Adrenal gland (tissue), 9 donors: ENCODE measurements at regions not wholly inside any gene's neighbourhood (a gene's known extent, or its start where the extent isn't known, plus 50 kb on each side); places are given as distances from the start of the nearest gene placed in this dataset.
"Not testable (repeated sequence)": the region's sequence is repeated elsewhere in the genome, so short reads cannot be mapped to it uniquely, and the experiment has no call there.

ENCODE experiments used
- DNase-seq, 7 donors: peaks; one replicate each; pipeline ENCODE4 v3.0.0-alpha.2; 2019 to 2020
- H3K27ac ChIP-seq, 5 donors: fragments of 200-600 bp; sonication (generic) in 4 of 5; 1 replicate in 3 of 5; 2 replicates in 2 of 5; pipeline versions ENCODE4 v1.5.1 to v1.8.0; 2016 to 2020; ENCODE audit warnings: mild to moderate bottlenecking in 1 of 5
- H3K27me3 ChIP-seq: fragments of 200-600 bp; 2 replicates; pipeline ENCODE4 v1.8.0; 2021
- H3K36me3 ChIP-seq, 2 donors: fragments of 200-600 bp; replicated peaks in 1 of 2; 1 replicate in 1 of 2; 2 replicates in 1 of 2; pipeline versions ENCODE4 v1.5.1 to v1.8.0; 2018 to 2022
- H3K4me1 ChIP-seq, 2 donors: fragments of 200-600 bp; replicated peaks in 1 of 2; 1 replicate in 1 of 2; 2 replicates in 1 of 2; pipeline versions ENCODE4 v1.5.1 to v1.8.0; 2018 to 2021
- H3K4me3 ChIP-seq, 4 donors: fragments of 200-600 bp; sonication (generic) in 3 of 4; one replicate each; pipeline ENCODE4 v1.5.1; 2016 to 2018
- H3K9me3 ChIP-seq, 3 donors: fragments of 200-600 bp; sonication (generic) in 1 of 3; replicated peaks in 1 of 3; 1 replicate in 2 of 3; 2 replicates in 1 of 3; pipeline versions ENCODE4 v1.5.1 to v1.8.0; 2016 to 2021
- CTCF ChIP-seq, 6 experiments: fragments of 450-650 bp in 4 of 6; fragments of 200-600 bp in 2 of 6; sonication (generic) in 1 of 6; IDR thresholded peaks; 1 replicate in 5 of 6; 2 replicates in 1 of 6; pipeline versions ENCODE4 v1.5.1 to v1.8.0; 2016 to 2021; ENCODE audit warnings: antibody characterized with exemption in 6 of 6, mild to moderate bottlenecking in 2 of 6, moderate library complexity in 1 of 6
- POLR2A ChIP-seq, 2 donors: fragments of 450-650 bp; IDR thresholded peaks; one replicate each; pipeline ENCODE4 v1.6.1; 2017; ENCODE audit warnings: antibody characterized with exemption in 2 of 2, mild to moderate bottlenecking in 2 of 2, moderate library complexity in 1 of 2
- WGBS, 4 donors: extraction: QIAGEN DNeasy Blood & Tissue Kit in 2 of 4; methylation state at CpG; one replicate each; pipeline versions ENCODE4 v1.1.5 to v1.1.7; 2013 to 2017; 5-methylcytosine and 5-hydroxymethylcytosine counted together
- intact Hi-C, 2 donors: fragments of 100-400 bp; cut with DNase I; formaldehyde crosslinking; loops; one replicate each; pipeline versions ENCODE4 v1.14.1 to v1.15.0; 2022 to 2023
- donor health status: healthy with polysubstance abuse.
- donor health status: Bipolar disorder and iron deficiency.
- donor health status: DM: yes; HTN: yes; CAD: no.
- donor health status: DM: no; HTN: no; CAD: no.
- donor health status: DM: no; HTN: no; CAD: no.

GRCh38 chr12:46659824-46660223 is 166.0 kb downstream of the SLC38A4 start:
- intact Hi-C loops, result loop anchor here in 1 of 2 donors (5.0 kb wide), 1 partner anchor 288 kb away; the partner anchor contains the start of gene SLC38A2
- no peaks in the 10 kb centered on the region for H3K9me3 ChIP-seq
- no peak for DNase-seq
- H3K4me1 ChIP-seq, result peaks cover 0 to 44% of the 10 kb centered on the region in 2 donors
- no peak for TF ChIP-seq POLR2A (IDR thresholded peaks at IDR 0.05)
- TF ChIP-seq CTCF (IDR thresholded peaks at IDR 0.05), result no peak
- H3K4me3 ChIP-seq, result no peak overlapping the region
- H3K27me3 ChIP-seq, result no peaks in the 10 kb centered on the region
- no peaks in the 10 kb centered on the region for H3K36me3 ChIP-seq
- WGBS, 4 donors, result 53 to 58% (median 56%) methylated on average over 4 of the region's 4 CpGs
- H3K27ac ChIP-seq, result peak overlapping the region in 2 of 5 donors; percentile 35 to 45

DNA sequence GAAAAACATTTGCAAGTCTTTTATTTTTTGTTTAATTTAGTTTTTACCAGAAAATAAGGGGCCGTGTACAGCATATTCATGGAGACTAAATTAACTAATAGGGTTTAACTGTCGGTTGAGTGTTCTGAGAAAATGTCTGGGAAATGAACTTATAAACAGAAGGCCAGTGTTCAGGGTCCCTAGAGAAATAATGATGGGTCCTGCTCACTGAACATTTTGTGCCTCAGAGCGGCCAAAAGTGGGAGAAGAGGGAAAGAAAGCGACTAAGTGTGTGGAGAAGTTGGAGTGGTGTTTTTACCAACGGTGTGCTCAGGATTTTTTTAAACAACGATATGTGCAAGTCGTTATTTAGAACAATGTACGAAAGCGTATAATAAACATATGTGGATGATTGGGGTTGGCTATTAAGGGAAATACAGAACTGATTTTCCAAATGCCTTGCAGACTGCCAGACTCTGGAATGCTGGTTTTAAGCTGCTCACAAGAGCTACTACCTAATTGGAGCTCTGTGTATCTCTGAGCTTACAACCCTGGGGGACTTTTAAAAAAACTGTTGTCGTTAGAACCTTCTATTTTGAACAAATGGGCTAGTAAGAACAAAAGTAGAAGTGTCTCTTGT is 166.7 kb downstream of the SLC38A4 start:
- Histone ChIP-seq H3K4me3 (no peak overlapping the region), H3K4me1 (peaks cover 0 to 38% of the 10 kb centered on the region in 2 donors), H3K27me3 (no peaks in the 10 kb centered on the region), H3K36me3 (no peaks in the 10 kb centered on the region), H3K9me3 (no peaks in the 10 kb centered on the region), H3K27ac (peak overlapping the region in 1 of 5 donors; percentile 45)
- TF ChIP-seq POLR2A (IDR thresholded peaks at IDR 0.05) (no peak), CTCF (IDR thresholded peaks at IDR 0.05) (no peak)
- 78 to 81% (median 80%) methylated on average over 10 of the region's 10 CpGs for WGBS, 4 donors
- intact Hi-C loops, result no loop called here
- DNase-seq, result no peak

DNA sequence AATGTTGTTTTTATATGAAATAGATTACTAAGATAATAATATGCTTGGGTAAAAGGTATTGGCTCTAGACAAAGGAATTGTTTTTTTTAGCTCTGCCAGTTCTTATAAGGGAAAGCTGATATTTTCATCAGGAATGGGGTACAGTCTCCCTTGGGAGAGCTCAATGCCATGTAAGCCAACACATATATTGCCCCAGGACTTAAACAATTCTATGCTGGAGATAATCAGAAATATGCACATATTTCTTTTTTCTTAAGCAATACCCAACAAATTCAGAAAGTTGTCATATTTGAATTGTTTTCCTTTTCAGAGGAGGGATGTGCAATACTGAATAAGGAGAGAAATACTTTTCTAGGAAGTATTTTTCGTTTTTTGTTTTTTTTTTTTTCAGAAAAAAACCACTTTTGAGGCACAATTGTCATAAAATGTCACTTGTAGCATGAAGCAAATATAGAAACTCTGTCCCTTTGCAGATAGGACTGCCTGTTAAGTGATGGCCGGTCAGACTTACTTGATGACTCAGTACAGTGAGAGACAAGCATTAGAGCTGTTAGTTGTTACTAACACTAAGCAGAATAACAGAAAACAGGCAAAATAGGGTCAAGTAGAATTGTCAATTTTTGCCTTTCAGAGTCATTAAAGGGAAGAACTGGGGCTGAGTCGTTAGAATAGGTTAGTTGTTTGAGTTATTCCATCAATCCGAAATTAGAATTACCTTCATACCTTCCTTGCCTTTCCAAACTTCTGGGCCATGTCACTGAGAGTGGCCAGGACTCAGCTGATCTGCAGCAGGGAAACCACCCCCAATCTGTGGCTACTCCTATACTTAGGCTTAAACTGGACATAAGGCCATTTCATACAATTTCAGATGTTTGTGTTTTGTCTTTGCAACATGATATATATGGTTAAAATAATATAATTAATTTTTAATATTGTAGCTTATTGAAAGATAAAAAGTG is 168.1 kb downstream of the SLC38A4 start:
- Histone ChIP-seq H3K9me3 (no peaks in the 10 kb centered on the region), H3K27me3 (no peaks in the 10 kb centered on the region), H3K36me3 (no peaks in the 10 kb centered on the region), H3K4me1 (peaks cover 0 to 37% of the 10 kb centered on the region in 2 donors), H3K27ac (no peak overlapping the region), H3K4me3 (no peak overlapping the region)
- TF ChIP-seq POLR2A (IDR thresholded peaks at IDR 0.05) (no peak), CTCF (IDR thresholded peaks at IDR 0.05) (no peak)
- peak in 1 of 7 donors; percentile 11 for DNase-seq
- intact Hi-C loops, result no loop called here
- 52 to 61% (median 54%) methylated on average over 4 of the region's 4 CpGs for whole genome bisulfite sequencing, 4 donors

DNA sequence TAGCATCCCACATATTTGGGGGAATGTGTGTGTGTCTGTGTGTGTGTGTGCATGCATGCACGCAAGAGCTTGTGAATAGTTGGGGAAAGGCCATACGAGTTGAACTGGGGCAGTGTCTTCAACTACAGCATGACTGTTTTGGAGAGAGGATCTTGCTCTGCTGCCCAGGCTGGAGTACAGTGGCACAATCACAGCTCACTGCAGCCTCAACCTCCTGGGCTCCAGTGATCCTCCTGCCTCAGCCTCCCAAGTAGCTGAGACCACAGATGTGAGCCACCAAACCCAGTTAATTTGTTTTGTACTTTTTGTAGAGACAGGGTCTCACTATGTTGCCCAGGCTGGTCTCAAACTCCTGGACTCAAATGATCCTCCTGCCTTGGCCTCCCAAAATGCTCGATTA is 169.8 kb downstream of the SLC38A4 start:
- DNase-seq, H3K27me3 ChIP-seq, H3K27ac ChIP-seq, H3K36me3 ChIP-seq, intact Hi-C loops, H3K9me3 ChIP-seq, H3K4me3 ChIP-seq: not testable (repeated sequence)
- H3K4me1 ChIP-seq, result peaks cover 0 to 29% of the 10 kb centered on the region in 2 donors
- WGBS, 4 donors, result 89 to 95% (median 92%) methylated on average over 2 to 3 of the region's 3 CpGs
